ENCODE measurements at regions not wholly inside any gene's neighbourhood (a gene's known extent, or its start where the extent isn't known, plus 50 kb on each side); places are given as distances from the start of the nearest gene placed in this dataset.

GRCh38 chr14:25828562-25828961 lies 769.3 kb downstream of the NOVA1 start:
- no peaks in the 10 kb centered on the region for H3K4me1 ChIP-seq (replicated peaks in 1 of 2; ENCODE audit: control insufficient read depth in 2 of 2, insufficient read depth in 2 of 2, low read length in 2 of 2)
- ChIA-PET CTCF (ENCODE audit: low intra/inter-chr PET ratio) (no interaction called here), POLR2A (no interaction called here)
- no peaks in the 10 kb centered on the region for H3K79me2 ChIP-seq (ENCODE audit: control insufficient read depth, insufficient read depth, low read length)
- no peak overlapping the region for H3K27ac ChIP-seq (ENCODE audit: extremely low read depth, low read depth, low read length)
- H3K36me3 ChIP-seq (ENCODE audit: control insufficient read depth, insufficient read depth, low read length), result no peaks in the 10 kb centered on the region
- FAIRE-seq (no peak), DNase-seq (ENCODE audit: extremely low read depth in 1 of 4, low spot score in 3 of 4) (no peak), ATAC-seq (no peak)
- no peak for TF ChIP-seq ZNF224 (CRISPR knock-in tag; IDR thresholded peaks at IDR 0.05)
- TF ChIP-seq, protein P1, sequence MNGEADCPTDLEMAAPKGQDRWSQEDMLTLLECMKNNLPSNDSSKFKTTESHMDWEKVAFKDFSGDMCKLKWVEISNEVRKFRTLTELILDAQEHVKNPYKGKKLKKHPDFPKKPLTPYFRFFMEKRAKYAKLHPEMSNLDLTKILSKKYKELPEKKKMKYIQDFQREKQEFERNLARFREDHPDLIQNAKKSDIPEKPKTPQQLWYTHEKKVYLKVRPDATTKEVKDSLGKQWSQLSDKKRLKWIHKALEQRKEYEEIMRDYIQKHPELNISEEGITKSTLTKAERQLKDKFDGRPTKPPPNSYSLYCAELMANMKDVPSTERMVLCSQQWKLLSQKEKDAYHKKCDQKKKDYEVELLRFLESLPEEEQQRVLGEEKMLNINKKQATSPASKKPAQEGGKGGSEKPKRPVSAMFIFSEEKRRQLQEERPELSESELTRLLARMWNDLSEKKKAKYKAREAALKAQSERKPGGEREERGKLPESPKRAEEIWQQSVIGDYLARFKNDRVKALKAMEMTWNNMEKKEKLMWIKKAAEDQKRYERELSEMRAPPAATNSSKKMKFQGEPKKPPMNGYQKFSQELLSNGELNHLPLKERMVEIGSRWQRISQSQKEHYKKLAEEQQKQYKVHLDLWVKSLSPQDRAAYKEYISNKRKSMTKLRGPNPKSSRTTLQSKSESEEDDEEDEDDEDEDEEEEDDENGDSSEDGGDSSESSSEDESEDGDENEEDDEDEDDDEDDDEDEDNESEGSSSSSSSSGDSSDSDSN (IDR thresholded peaks at IDR 0.05; ENCODE audit: borderline replicate concordance in 1 of 2, low read depth in 2 of 2, low read length in 2 of 2), result no peak
- TF ChIP-seq MLX (CRISPR knock-in tag; conservative IDR thresholded peaks at IDR 0.05), result no peak
- TF ChIP-seq GTF2E2 (tag; IDR thresholded peaks at IDR 0.05), result no peak
- no peak for TF ChIP-seq ZNF354B (CRISPR knock-in tag; IDR thresholded peaks at IDR 0.05)
- TF ChIP-seq SMARCA5 (IDR thresholded peaks at IDR 0.05), result no peak
- TF ChIP-seq ZNF764 (CRISPR knock-in tag; IDR thresholded peaks at IDR 0.05; ENCODE audit: low read depth), result no peak
- TF ChIP-seq FOXK2 (conservative IDR thresholded peaks at IDR 0.05 in 1 of 2, IDR thresholded peaks at IDR 0.05 in 1 of 2; ENCODE audit: low read depth in 2 of 2), result no peak
- TF ChIP-seq GATA2 (CRISPR knock-in tag; IDR thresholded peaks at IDR 0.05), result no peak
- TF ChIP-seq, protein P2, sequence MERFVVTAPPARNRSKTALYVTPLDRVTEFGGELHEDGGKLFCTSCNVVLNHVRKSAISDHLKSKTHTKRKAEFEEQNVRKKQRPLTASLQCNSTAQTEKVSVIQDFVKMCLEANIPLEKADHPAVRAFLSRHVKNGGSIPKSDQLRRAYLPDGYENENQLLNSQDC (CRISPR knock-in tag; IDR thresholded peaks at IDR 0.05), result no peak
- no peak for TF ChIP-seq HDAC6 (IDR thresholded peaks at IDR 0.05; ENCODE audit: low read depth, low read length)
- no peak for TF ChIP-seq ERF (CRISPR knock-in tag; IDR thresholded peaks at IDR 0.05)
- no peak for TF ChIP-seq ZNF212 (CRISPR knock-in tag; IDR thresholded peaks at IDR 0.05)
- no peak for TF ChIP-seq NRF1 (conservative IDR thresholded peaks at IDR 0.05 in 1 of 2, IDR thresholded peaks at IDR 0.05 in 1 of 2)
- no peak for TF ChIP-seq ZNF584 (CRISPR knock-in tag; IDR thresholded peaks at IDR 0.05; ENCODE audit: low read depth)
- no peaks in the 10 kb centered on the region for H3K27me3 ChIP-seq (ENCODE audit: control insufficient read depth in 2 of 2, insufficient read depth in 2 of 2, low read length in 2 of 2)
- H2AFZ ChIP-seq (ENCODE audit: low read depth, low read length), result no peak overlapping the region
- no TSS peak for BruUV-seq (replicated peaks)
- no peak overlapping the region for H3K4me2 ChIP-seq (ENCODE audit: insufficient read depth, low read length)
- H3K9me3 ChIP-seq (replicated peaks; ENCODE audit: control insufficient read depth, insufficient read depth, low read depth, low read length), result no peaks in the 10 kb centered on the region
- WGBS (ENCODE audit: insufficient coverage, low coverage, missing lambda C conversion rate), result 0% methylated on average over 4 of the region's 4 CpGs
- H4K20me1 ChIP-seq (replicated peaks; ENCODE audit: control insufficient read depth, insufficient read depth, low read length), result no peaks in the 10 kb centered on the region
- in situ Hi-C loops (cut with MboI) (no loop called here), intact Hi-C loops (cut with micrococcal nuclease) (no loop called here)
- no peaks in the 10 kb centered on the region for H3K9me1 ChIP-seq (ENCODE audit: control insufficient read depth, insufficient read depth, low read length)
- H3K4me3 ChIP-seq, result no peak overlapping the region
- no peak overlapping the region for H3K9ac ChIP-seq (ENCODE audit: insufficient read depth in 1 of 2, low read depth in 2 of 2, low read length in 2 of 2)

All from K562 (cell line).